HepG2 (cell line): ENCODE measurements at regions not wholly inside any gene's neighbourhood (a gene's known extent, or its start where the extent isn't known, plus 50 kb on each side); places are given as distances from the start of the nearest gene placed in this dataset.

Source experiments
- CHD2 ChIP-seq: IDR thresholded peaks from 2 replicates; pipeline ENCODE4 v1.6.1; 2011; ENCODE audit warnings: low read depth, low read length, improper control_type of control experiment
- TF ChIP-seq, protein P1 (sequence below): sonication (generic); formaldehyde crosslinking; IDR thresholded peaks from 2 replicates; pipeline ENCODE4 v1.5.0; 2020; ENCODE audit warnings: mild to moderate bottlenecking, missing genetic modification reagents, borderline replicate concordance

GRCh38 chr21:27475363-27475955 lies 508.6 kb upstream of the ADAMTS5 start:
- TF ChIP-seq CHD2 = no peak
- TF ChIP-seq, protein P1, sequence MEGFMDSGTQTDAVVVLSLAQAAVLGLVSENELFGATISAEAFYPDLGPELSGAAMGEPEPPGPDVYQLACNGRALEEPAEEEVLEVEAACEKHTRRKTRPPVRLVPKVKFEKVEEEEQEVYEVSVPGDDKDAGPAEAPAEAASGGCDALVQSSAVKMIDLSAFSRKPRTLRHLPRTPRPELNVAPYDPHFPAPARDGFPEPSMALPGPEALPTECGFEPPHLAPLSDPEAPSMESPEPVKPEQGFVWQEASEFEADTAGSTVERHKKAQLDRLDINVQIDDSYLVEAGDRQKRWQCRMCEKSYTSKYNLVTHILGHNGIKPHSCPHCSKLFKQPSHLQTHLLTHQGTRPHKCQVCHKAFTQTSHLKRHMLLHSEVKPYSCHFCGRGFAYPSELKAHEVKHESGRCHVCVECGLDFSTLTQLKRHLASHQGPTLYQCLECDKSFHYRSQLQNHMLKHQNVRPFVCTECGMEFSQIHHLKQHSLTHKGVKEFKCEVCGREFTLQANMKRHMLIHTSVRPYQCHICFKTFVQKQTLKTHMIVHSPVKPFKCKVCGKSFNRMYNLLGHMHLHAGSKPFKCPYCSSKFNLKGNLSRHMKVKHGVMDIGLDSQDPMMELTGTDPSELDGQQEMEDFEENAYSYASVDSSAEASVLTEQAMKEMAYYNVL (CRISPR knock-in tag) = no peak
